Activated B cell treated with CpG ODN at 0.5 μM for 24 hours (primary cell): ENCODE measurements at regions not wholly inside any gene's neighbourhood (a gene's known extent, or its start where the extent isn't known, plus 50 kb on each side); places are given as distances from the start of the nearest gene placed in this dataset.

ENCODE experiments used
- ATAC-seq: fragments of 200-7000 bp; cut with Tn5 transposase; one replicate; pipeline ENCODE4 v1.10.0; 2021; ENCODE audit warnings: low read depth, mild to moderate bottlenecking, moderate library complexity
- CTCF ChIA-PET: fragments of 350-600 bp; sonication (Branson Sonifier 250); formaldehyde crosslinking; loops from one replicate; lab custom pipeline; 2021; ENCODE audit warnings: antibody characterized with exemption; lab: Charles Lee
- POLR2A ChIA-PET: fragments of 350-600 bp; sonication (Branson Sonifier 250); formaldehyde crosslinking; loops from one replicate; lab custom pipeline; 2021; ENCODE audit warnings: antibody characterized with exemption; lab: Charles Lee
- DNase-seq: peaks from one replicate; pipeline ENCODE4 v3.0.0; 2022
- H3K27ac Mint-ChIP-seq: one replicate; pipeline ENCODE4 v1.8.0; 2020; ENCODE audit warnings: mixed read lengths
- H3K27me3 Mint-ChIP-seq: one replicate; pipeline ENCODE4 v1.8.0; 2021; ENCODE audit warnings: mixed read lengths
- H3K36me3 Mint-ChIP-seq: one replicate; pipeline ENCODE4 v1.8.0; 2021; ENCODE audit warnings: low read depth, mixed read lengths
- H3K4me1 Mint-ChIP-seq: one replicate; pipeline ENCODE4 v1.8.0; 2021; ENCODE audit warnings: mixed read lengths
- H3K4me3 Mint-ChIP-seq: one replicate; pipeline ENCODE4 v1.8.0; 2020; ENCODE audit warnings: mild to moderate bottlenecking, mixed read lengths
- H3K9me3 Mint-ChIP-seq: one replicate; pipeline ENCODE4 v1.8.0; 2020; ENCODE audit warnings: mixed read lengths
- CTCF ChIP-seq: fragments of 200-600 bp; IDR thresholded peaks from one replicate; pipeline ENCODE4 v1.8.0; 2022; ENCODE audit warnings: antibody characterized with exemption, mild to moderate bottlenecking
- intact Hi-C: fragments of 100-400 bp; cut with micrococcal nuclease; formaldehyde crosslinking; loops from one replicate; pipeline ENCODE4 v1.15.1; 2024

GRCh38 chr4:181755846-181756245 is 487.4 kb upstream of the TENM3 start:
- H3K4me3 Mint-ChIP-seq, result no peak overlapping the region
- intact Hi-C loops, result no loop called here
- no peak overlapping the region for H3K27ac Mint-ChIP-seq
- no peak for TF ChIP-seq CTCF
- H3K27me3 Mint-ChIP-seq, result no peaks in the 10 kb centered on the region
- POLR2A ChIA-PET, result no interaction called here
- no peaks in the 10 kb centered on the region for H3K36me3 Mint-ChIP-seq
- H3K4me1 Mint-ChIP-seq, result no peaks in the 10 kb centered on the region
- no peak for DNase-seq
- H3K9me3 Mint-ChIP-seq, result peaks cover 2% of the 10 kb centered on the region
- ATAC-seq, result no peak
- CTCF ChIA-PET, result no interaction called here

GRCh38 chr4:181756451-181757095 is 486.6 kb upstream of the TENM3 start:
- ATAC-seq, result no peak

GRCh38 chr4:181757098-181757497 is 486.1 kb upstream of the TENM3 start:
- TF ChIP-seq CTCF, result no peak
- Mint-ChIP-seq H3K27me3 (no peaks in the 10 kb centered on the region), H3K9me3 (peaks cover 2% of the 10 kb centered on the region), H3K27ac (no peak overlapping the region), H3K4me3 (no peak overlapping the region), H3K4me1 (no peaks in the 10 kb centered on the region), H3K36me3 (no peaks in the 10 kb centered on the region)
- CTCF ChIA-PET, result no interaction called here
- POLR2A ChIA-PET, result no interaction called here
- no peak for DNase-seq
- ATAC-seq, result no peak
- intact Hi-C loops, result no loop called here

More at GRCh38 chr4:181756451-181757095, 486.6 kb upstream of the TENM3 start:
- ChIA-PET CTCF (no interaction called here), POLR2A (no interaction called here)
- no peak for TF ChIP-seq CTCF
- Mint-ChIP-seq H3K9me3 (peaks cover 2% of the 10 kb centered on the region), H3K27ac (no peak overlapping the region), H3K4me3 (no peak overlapping the region), H3K4me1 (no peaks in the 10 kb centered on the region), H3K36me3 (no peaks in the 10 kb centered on the region), H3K27me3 (no peaks in the 10 kb centered on the region)
- DNase-seq, result no peak
- intact Hi-C loops, result no loop called here

GRCh38 chr4:181757910-181758660 is 485.1 kb upstream of the TENM3 start:
- no peaks in the 10 kb centered on the region for H3K27me3 Mint-ChIP-seq
- ATAC-seq, result no peak
- peaks cover 2% of the 10 kb centered on the region for H3K9me3 Mint-ChIP-seq
- H3K4me3 Mint-ChIP-seq, result no peak overlapping the region
- H3K27ac Mint-ChIP-seq, result no peak overlapping the region
- no peak for TF ChIP-seq CTCF
- intact Hi-C loops, result no loop called here
- ChIA-PET POLR2A (no interaction called here), CTCF (no interaction called here)
- H3K36me3 Mint-ChIP-seq, result no peaks in the 10 kb centered on the region
- no peaks in the 10 kb centered on the region for H3K4me1 Mint-ChIP-seq
- no peak for DNase-seq

GRCh38 chr4:181760560-181760959 is 482.6 kb upstream of the TENM3 start:
- CTCF ChIA-PET, result no interaction called here
- no peak overlapping the region for H3K4me3 Mint-ChIP-seq

More at GRCh38 chr4:181760560-181760959, 482.6 kb upstream of the TENM3 start:
- TF ChIP-seq CTCF, result no peak
- POLR2A ChIA-PET, result no interaction called here
- Mint-ChIP-seq H3K36me3 (no peaks in the 10 kb centered on the region), H3K4me1 (no peaks in the 10 kb centered on the region), H3K9me3 (peaks cover 4% of the 10 kb centered on the region), H3K27ac (no peak overlapping the region), H3K27me3 (no peaks in the 10 kb centered on the region)
- intact Hi-C loops, result no loop called here
- DNase-seq (no peak), ATAC-seq (no peak)
